Spleen (tissue), 7 donors: ENCODE measurements at regions not wholly inside any gene's neighbourhood (a gene's known extent, or its start where the extent isn't known, plus 50 kb on each side); places are given as distances from the start of the nearest gene placed in this dataset.

Source experiments
- CTCF ChIP-seq, 11 experiments: fragments of 200-600 bp in 7 of 11; fragments of 450-650 bp in 4 of 11; sonication (generic) in 4 of 11; IDR thresholded peaks in 8 of 11; conservative IDR thresholded peaks in 3 of 11; 1 replicate in 7 of 11; 2 replicates in 4 of 11; pipeline versions ENCODE4 v1.4.0 to v1.8.0; 2016 to 2021; ENCODE audit warnings: antibody characterized with exemption in 11 of 11, inconsistent platforms in 4 of 11, mild to moderate bottlenecking in 1 of 11
- POLR2A ChIP-seq, 3 donors: fragments of 450-650 bp; IDR thresholded peaks; one replicate each; pipeline ENCODE4 v1.5.1; 2017; ENCODE audit warnings: antibody characterized with exemption in 3 of 3, mild to moderate bottlenecking in 1 of 3
- POLR2AphosphoS5 ChIP-seq, 3 donors: sonication (generic); formaldehyde crosslinking; IDR thresholded peaks; one replicate each; pipeline ENCODE4 v1.5.1; 2017; ENCODE audit warnings: antibody characterized with exemption in 3 of 3
- donor health status: DM: no; HTN: no; CAD: no; lungs with moderate emphysema.
- donor health status: DM: no; HTN: no; CAD: no.
- donor health status: DM: no; HTN: no; CAD: no.

DNA sequence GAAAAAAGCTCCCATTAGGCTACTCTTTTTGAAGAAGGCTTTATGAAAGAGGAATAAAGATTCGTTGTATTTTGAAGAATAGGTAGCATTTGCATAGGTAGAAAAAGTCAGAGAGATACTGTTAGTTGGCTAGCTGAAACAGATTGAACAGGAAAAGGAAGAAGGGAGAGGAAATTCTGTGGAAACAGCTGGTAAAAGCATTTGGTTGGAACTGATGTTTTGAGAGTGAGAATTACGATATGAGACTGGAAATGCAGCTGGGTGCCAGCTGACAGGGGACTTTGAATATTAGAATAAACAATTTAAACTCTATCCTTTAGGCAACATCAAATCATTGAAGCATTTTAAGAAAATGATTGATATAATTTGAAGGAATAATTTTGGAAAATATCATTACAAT is 96.7 kb upstream of the CNTNAP5 start:
- TF ChIP-seq CTCF (IDR thresholded peaks at IDR 0.05 in 8 of 11, conservative IDR thresholded peaks at IDR 0.05 in 3 of 11) (no peak), POLR2A (IDR thresholded peaks at IDR 0.05) (no peak), POLR2AphosphoS5 (IDR thresholded peaks at IDR 0.05) (no peak)
